A673 (cell line): ENCODE measurements at regions not wholly inside any gene's neighbourhood (a gene's known extent, or its start where the extent isn't known, plus 50 kb on each side); places are given as distances from the start of the nearest gene placed in this dataset.

Experiments used
- BruUV-seq: library from RNA; stranded (reverse); fragments of 400-500 nt; replicated peaks from 2 replicates; lab custom pipeline; 2021; lab: Mats Ljungman, UMichigan
- CTCF ChIA-PET: fragments of 300-600 bp; sonication (Branson Sonifier 250); formaldehyde crosslinking; loops from one replicate; lab custom pipeline; 2022; ENCODE audit warnings: antibody characterized with exemption; lab: Charles Lee
- POLR2A ChIA-PET: fragments of 300-600 bp; sonication (Branson Sonifier 250); formaldehyde crosslinking; loops from one replicate; lab custom pipeline; 2022; ENCODE audit warnings: antibody characterized with exemption; ENCODE audit not compliant: low non-redundant PET; lab: Charles Lee
- DNase-seq: peaks from one replicate; pipeline ENCODE4 v3.0.0-alpha.2; 2015; ENCODE audit warnings: low spot score
- H3K27ac ChIP-seq: fragments of 200-600 bp; sonication (generic); 2 replicates; pipeline ENCODE4 v1.5.1; 2016; ENCODE audit warnings: mixed run types, low read depth, mild to moderate bottlenecking, mixed read lengths, antibody characterized with exemption, low read length; ENCODE audit not compliant: poor library complexity, severe bottlenecking
- H3K27me3 ChIP-seq: fragments of 200-600 bp; sonication (generic); replicated peaks from 2 replicates; pipeline ENCODE4 v1.6.1; 2017; ENCODE audit warnings: mixed run types, low read depth, mild to moderate bottlenecking, mixed read lengths, antibody characterized with exemption, low read length; ENCODE audit not compliant: insufficient read depth, poor library complexity
- H3K36me3 ChIP-seq: fragments of 200-600 bp; sonication (generic); 2 replicates; pipeline ENCODE4 v1.6.1; 2016; ENCODE audit warnings: mixed run types, mild to moderate bottlenecking, mixed read lengths, antibody characterized with exemption, low read length; ENCODE audit not compliant: insufficient read depth, poor library complexity, severe bottlenecking
- H3K4me1 ChIP-seq: fragments of 200-600 bp; sonication (generic); 2 replicates; pipeline ENCODE4 v1.6.1; 2017; ENCODE audit warnings: mixed run types, mild to moderate bottlenecking, mixed read lengths, antibody characterized with exemption, low read length; ENCODE audit not compliant: insufficient read depth, poor library complexity, severe bottlenecking
- H3K4me3 ChIP-seq: fragments of 200-600 bp; sonication (generic); 2 replicates; pipeline ENCODE4 v1.5.1; 2016; ENCODE audit warnings: low read depth, mixed run types, mild to moderate bottlenecking, mixed read lengths, low read length; ENCODE audit not compliant: poor library complexity, severe bottlenecking
- H3K9me3 ChIP-seq: fragments of 200-600 bp; sonication (generic); 2 replicates; pipeline ENCODE4 v1.6.1; 2016; ENCODE audit warnings: mixed run types, low read depth, mild to moderate bottlenecking, mixed read lengths, antibody characterized with exemption, low read length; ENCODE audit not compliant: poor library complexity, severe bottlenecking
- EZH2 ChIP-seq: fragments of 200-600 bp; sonication (generic); IDR thresholded peaks from 2 replicates; pipeline ENCODE4 v1.6.1; 2017; ENCODE audit warnings: borderline replicate concordance, low read depth, mild to moderate bottlenecking, mixed read lengths, antibody characterized with exemption, low read length; ENCODE audit not compliant: poor library complexity, severe bottlenecking
- intact Hi-C: fragments of 100-400 bp; cut with micrococcal nuclease; formaldehyde crosslinking; loops from one replicate; pipeline ENCODE4 v1.10.0; 2022; ENCODE audit not compliant: unreplicated experiment
- TF ChIP-seq, protein P1 (sequence below): fragments of 300-800, 200-600 bp; sonication (generic); conservative IDR thresholded peaks from 2 replicates; pipeline ENCODE4 v1.5.1; 2017; ENCODE audit warnings: low read depth, mild to moderate bottlenecking, antibody characterized with exemption, low read length, moderate library complexity, mixed read lengths

GRCh38 chr2:236396818-236397350, 132.7 kb upstream of the ASB18 start:
- BruUV-seq: no TSS peak
- no peak overlapping the region for H3K4me3 ChIP-seq
- intact Hi-C loops: no loop called here
- DNase-seq: no peak
- ChIA-PET POLR2A (no interaction called here), CTCF (no interaction called here)
- H3K4me1 ChIP-seq: no peaks in the 10 kb centered on the region
- no peak overlapping the region for H3K27ac ChIP-seq
- H3K9me3 ChIP-seq: no peaks in the 10 kb centered on the region
- H3K27me3 ChIP-seq: peaks cover 4% of the 10 kb centered on the region
- no peaks in the 10 kb centered on the region for H3K36me3 ChIP-seq
- TF ChIP-seq EZH2: no peak
- TF ChIP-seq, protein P1, sequence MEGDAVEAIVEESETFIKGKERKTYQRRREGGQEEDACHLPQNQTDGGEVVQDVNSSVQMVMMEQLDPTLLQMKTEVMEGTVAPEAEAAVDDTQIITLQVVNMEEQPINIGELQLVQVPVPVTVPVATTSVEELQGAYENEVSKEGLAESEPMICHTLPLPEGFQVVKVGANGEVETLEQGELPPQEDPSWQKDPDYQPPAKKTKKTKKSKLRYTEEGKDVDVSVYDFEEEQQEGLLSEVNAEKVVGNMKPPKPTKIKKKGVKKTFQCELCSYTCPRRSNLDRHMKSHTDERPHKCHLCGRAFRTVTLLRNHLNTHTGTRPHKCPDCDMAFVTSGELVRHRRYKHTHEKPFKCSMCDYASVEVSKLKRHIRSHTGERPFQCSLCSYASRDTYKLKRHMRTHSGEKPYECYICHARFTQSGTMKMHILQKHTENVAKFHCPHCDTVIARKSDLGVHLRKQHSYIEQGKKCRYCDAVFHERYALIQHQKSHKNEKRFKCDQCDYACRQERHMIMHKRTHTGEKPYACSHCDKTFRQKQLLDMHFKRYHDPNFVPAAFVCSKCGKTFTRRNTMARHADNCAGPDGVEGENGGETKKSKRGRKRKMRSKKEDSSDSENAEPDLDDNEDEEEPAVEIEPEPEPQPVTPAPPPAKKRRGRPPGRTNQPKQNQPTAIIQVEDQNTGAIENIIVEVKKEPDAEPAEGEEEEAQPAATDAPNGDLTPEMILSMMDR: no peak

- TF ChIP-seq, protein P1: no peak
- no peak for TF ChIP-seq EZH2
Measured at GRCh38 chr2:236397681-236398080, 133.5 kb upstream of the ASB18 start.

DNA sequence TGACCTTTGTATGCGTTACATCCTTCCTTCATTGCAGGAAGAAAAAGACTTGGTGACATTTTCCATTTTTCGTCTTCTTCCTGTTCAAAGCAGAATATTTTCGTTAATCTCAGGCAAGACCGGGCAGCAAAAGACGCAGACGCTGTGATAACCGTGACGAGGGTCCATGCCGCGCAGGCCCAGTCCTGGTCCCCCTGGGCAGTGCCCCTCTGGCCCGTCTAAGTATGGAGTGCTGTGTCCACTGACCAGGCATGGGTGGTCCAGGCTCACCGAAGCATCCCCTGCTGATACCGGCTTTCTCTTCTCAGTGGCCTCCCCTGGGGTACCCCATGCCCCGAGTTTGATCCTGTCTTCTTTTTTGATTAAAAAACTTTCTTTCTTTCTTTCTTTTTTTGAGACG, 135.2 kb upstream of the ASB18 start:
- intact Hi-C loops: no loop called here
- ChIA-PET CTCF (no interaction called here), POLR2A (no interaction called here)
- no peaks in the 10 kb centered on the region for H3K4me1 ChIP-seq
- H3K27me3 ChIP-seq: no peaks in the 10 kb centered on the region
- DNase-seq: no peak
- H3K4me3 ChIP-seq: no peak overlapping the region
- H3K27ac ChIP-seq: no peak overlapping the region
- no peaks in the 10 kb centered on the region for H3K9me3 ChIP-seq
- no TSS peak for BruUV-seq
- H3K36me3 ChIP-seq: no peaks in the 10 kb centered on the region
- no peak for TF ChIP-seq EZH2
- TF ChIP-seq, protein P1: no peak

More at GRCh38 chr2:236397681-236398080, 133.5 kb upstream of the ASB18 start:
- no peaks in the 10 kb centered on the region for H3K36me3 ChIP-seq
- H3K27me3 ChIP-seq: peaks cover 2% of the 10 kb centered on the region
- H3K27ac ChIP-seq: no peak overlapping the region
- no TSS peak for BruUV-seq
- POLR2A ChIA-PET: no interaction called here
- DNase-seq: no peak
- intact Hi-C loops: no loop called here
- H3K9me3 ChIP-seq: no peaks in the 10 kb centered on the region
- CTCF ChIA-PET: no interaction called here
- no peak overlapping the region for H3K4me3 ChIP-seq
- no peaks in the 10 kb centered on the region for H3K4me1 ChIP-seq
